Activated naive CD8-positive, alpha-beta T cell treated with anti-CD3 and anti-CD28 coated beads, Interleukin-2, amount 50 U/mL, for 16 hours (primary cell): ENCODE measurements at regions not wholly inside any gene's neighbourhood (a gene's known extent, or its start where the extent isn't known, plus 50 kb on each side); places are given as distances from the start of the nearest gene placed in this dataset.

Experiments used
- DNase-seq: peaks from one replicate; pipeline ENCODE4 v3.0.0-alpha.2; 2020; ENCODE audit warnings: low read depth, low spot score

DNA sequence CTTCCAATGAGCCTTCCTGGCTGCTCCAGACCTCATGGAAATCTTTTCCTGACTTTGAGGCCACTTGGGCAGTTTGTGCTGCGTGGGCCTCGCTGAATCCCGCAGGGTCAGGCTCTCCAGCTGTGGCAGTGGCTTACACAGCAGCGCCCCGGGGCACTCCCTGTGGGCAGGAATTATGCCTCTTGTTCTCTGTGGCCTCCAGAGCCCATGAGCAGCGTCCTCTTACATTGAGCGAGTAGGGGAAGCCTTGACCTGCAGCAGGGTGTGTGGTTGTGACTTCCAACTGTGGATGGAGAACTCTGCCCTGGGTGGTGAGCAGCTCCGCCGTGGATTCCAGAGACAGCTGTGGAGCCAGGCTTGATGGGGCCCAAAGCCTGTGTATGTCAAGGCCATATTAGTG, 180.8 kb downstream of the GLI2 start:
- no peak for DNase-seq

DNA sequence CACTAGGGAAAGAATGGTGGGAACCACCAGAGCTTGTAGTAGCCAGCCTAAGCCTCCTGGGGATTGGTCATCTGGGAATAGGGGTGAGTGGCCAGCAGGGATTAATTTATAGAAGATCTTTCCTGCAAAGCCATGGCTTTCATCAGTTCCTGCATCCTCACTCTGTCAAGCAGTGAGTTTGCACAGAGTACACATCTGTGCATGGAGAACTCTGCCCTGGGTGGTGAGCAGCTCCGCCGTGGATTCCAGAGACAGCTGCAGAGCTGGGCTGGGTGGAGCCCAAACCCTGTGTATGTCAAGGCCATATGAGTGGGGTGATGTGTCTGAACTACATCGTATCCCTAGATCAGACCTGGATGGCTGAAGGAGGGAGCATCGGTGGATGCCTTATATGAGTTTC, 182.2 kb downstream of the GLI2 start:
- DNase-seq: no peak

DNA sequence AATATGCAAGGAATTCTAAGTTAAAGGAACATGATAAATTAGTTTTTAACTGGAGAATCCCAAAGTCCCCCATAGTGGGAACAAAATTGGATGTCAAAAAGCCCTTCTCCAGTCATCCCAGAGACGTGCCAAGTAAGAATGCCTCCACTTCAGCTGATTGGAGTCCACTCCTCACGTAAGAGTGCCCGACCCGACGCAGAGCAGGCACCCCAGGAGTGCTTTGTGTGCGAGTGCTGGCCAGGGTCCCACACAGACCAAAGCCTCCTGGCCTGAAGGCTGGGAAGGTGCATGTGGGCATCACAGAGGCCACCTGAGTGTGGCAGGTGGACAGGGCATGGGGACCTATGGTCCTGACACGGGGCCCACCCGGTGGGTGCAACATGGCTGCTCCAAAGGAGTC, 183.5 kb downstream of the GLI2 start:
- DNase-seq: no peak

DNA sequence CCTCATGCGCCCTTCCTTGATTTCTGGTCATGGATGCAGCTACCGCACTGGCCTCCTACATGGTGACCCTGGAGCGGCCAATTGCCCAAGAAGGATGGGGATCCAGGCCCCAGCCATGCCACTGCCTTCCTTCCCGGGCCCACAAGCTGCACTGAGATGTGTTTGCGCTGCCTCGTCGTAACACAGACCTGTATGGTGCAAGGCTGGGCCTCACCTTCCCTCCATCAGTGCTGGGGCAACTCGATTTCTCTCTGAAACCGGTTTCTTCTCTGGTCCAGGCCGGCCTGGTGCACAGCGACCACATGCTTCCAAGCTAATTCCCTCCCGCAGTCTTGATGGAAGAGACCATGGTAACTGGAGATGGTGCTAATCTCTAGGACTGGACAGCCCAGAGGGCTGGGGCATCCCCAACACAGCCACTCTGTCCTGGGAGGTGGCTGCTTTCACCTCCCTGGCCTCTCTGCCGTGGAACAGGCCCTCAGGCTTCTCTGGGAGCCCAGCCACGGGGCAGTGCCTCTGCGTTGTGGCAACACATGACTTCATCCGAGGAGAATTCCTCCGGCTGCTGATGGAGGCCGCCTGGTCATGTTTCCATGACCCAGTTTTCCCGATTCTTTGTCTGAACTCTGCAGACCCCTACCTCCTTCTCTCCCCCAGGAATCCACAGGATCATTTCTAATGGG, 184.2 kb downstream of the GLI2 start:
- DNase-seq: no peak

DNA sequence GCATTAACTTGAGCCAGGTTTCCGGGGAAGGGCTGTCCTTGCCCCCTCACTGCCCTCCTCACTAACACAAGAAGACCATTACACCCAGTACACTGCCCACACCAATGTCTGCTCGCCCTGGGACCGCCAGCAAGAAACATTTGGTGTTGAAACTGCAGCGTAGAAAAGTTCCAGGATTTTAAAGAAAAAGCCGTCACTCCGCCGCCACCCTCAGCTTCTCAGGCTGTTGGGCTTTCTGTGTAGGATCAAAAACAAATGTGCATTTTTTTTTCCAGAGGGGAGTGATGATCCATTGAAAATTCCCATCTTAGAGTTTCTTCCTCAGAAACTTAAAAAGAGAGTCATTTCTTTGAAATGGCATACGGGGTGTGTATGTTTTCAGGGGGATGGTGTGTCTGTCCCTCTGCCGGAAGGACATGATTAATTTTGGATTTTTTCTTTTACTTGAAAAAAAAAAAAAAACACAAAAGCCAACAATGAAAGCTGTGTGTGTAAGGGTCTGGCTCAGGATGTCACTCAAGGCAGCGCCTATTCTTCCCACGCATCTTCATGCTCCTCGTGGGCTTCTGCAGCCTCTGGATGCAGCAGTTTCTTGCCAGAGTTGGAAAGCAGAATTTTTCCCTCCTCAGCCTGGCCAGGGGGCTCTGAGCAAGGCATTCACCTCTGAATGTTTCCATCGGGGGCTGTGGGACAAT, 184.9 kb downstream of the GLI2 start:
- no peak for DNase-seq

DNA sequence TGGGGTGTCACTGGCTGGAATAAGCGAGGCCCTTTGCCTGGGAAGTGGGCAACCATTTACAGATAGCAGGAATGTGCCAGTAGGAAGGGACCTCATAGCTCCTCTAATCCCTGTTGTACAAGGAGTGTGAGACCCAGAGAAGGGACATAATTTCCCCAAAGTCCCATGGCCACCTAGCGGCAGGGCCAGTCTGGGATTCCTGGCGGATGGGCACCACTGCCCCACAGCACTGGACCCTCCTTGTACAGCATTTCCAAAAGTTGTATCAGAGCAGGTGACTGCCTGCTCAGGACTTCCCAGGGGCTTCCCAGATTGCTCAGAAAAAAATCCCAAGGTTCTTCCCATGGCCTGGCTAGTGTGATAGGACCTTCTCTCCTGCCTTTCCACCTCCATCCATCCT, 185.8 kb downstream of the GLI2 start:
- no peak for DNase-seq

DNA sequence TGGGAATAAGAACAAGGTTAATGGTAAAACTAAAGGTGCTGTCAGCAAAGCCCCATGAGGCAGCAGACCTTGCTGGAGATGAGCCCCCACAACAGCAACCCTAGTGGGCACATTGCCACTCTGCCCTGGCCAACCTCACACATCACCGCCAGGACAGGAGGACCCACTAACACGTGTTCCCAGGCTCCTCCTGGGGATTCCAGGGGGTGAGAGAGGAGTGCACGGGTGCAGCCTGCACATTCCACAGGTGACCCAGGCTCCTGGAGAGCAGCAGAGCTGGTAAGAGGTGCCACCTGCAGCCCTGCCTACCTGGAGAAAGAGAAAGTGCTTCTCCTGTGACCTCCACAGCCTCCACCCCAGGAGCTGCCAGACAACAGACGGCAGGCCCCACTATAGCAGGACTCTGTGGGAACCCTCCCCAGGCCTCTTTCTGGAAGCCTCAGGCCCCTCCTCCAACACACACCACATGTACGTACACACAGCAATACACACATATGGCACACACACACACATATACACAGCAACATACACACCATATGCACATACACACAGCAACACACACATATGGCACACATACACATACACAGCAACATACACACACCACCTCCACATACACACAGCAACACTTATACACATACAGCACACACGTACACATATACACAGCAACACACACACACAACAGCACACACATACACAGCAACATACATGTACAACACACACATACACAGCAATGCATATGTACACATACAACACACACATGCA, 187.1 kb downstream of the GLI2 start:
- DNase-seq: no peak

DNA sequence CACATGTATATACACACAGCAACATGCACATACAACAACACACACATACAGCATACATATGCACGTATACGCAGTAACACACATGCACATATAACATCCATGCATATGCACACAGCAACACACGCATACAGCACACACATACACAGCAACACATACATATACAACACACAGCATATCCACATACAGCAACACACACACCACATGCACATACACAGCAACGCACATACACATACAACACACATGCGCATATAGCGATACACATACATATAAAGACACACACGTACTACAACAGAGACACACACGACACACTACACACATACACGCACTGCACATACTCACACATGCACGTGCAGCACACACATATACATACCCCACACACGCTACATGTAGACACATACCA, 187.8 kb downstream of the GLI2 start:
- DNase-seq: no peak

DNA sequence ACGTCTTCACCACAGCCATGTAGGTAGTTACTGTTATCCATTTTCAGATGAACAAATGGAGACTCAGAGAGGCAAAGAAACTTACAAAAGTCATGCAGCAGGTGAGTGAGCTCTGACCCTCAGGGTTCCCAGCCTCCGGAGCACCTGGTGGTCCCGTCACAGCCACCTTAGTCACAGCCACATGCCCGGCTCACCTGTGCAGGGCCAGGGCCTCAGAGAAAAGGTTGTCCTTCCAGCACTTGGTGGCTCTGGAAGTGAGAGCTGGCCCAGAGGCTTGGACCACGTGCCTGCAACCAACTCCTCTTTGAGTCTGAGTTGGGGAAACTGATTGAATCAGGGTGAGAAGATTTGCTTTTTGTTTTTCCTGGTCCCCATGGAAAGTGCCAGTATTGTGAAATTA, 189.3 kb downstream of the GLI2 start:
- no peak for DNase-seq

DNA sequence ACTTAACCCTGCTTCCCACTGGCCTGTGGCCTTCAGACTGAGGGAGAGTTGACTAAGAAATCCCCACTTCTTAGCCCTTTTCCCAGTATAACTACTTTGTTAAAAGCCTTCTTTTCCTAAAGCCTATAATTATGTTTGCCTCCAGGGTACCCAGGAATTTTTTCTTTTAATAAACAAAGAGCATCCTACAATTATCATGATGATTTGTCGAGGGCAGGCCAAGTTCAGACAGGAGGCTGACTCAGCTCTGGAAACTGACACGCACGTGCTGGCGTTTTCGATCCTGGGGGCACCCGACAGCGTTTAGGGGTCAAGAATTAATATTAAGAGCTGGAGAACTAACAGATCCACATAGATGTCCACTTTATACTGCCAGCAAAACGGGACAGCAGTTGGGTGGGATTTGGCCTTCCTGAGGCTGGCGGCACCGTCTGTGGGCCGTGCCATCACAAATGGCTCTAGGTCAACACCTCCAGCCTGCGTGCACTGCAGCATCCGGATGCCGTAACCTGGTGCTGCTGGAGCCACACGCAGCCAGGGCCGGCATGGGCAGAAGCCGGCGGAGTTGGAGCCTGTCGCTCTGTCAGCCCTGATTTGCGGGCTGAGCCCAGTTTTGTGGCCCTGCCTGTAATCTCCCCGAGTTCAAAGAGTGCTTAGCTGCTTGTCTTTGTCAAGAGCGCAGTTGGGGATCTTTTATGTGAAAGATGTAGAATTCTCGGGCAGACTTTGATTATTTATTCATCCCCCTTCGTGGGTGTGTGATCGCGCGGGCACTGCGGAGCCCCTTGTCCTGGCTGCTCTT, 191.0 kb downstream of the GLI2 start:
- no peak for DNase-seq

DNA sequence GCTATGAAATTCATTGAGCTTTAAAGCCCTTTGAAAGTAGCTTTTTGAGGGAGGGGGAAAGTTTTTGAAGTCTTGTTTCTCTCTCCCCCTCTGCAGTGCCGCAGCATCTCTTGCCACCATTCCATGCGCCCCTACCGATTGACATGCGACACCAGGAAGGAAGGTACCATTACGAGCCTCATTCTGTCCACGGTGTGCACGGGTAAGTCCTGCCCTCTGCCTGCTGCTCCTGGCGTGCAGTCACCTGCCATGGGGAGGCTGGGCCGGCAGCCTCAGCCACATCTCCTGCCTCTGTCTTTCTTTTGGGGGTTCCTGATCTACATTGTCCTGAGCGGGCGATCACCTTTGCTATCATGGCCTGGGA, 191.6 kb downstream of the GLI2 start:
- no peak for DNase-seq

DNA sequence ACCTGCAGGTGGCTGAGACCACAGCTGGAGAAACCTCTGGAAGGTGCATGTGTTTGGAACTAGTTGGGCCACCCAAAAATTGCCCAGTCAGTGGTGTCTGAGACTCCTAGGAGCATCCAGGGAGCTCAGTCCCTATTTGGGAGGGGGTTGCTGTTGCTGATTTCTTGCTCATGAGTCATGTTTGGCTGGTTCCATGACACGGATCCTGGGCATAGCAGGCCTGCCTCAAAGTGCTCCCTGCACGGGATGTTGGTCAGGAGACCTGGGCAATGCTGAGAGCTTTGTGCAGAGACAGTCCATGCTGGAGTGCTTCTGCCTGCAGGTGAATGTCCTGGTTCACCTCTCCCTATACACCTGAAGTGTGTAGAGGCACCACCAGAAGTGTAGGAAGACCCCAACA, 194.2 kb downstream of the GLI2 start:
- DNase-seq: no peak

DNA sequence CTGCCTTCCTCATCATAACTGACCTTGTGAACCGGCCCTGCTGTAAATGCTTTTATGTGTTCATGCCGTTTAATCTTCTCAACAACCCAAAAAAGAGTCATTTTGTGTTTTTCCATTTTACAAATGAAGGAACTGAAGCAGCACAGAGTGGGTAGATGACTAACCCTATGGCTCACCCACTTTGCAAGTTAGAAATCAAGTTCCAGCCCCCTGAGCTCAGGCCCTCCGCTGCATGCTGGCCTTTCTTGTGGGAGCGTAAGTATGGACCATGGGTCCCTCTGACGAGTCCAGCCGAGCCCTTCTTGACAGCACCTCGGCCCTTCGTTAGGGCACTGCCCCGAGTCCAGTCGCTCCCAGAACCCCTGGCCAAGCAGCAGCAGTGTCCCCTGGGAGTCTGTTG, 194.6 kb downstream of the GLI2 start:
- no peak for DNase-seq

DNA sequence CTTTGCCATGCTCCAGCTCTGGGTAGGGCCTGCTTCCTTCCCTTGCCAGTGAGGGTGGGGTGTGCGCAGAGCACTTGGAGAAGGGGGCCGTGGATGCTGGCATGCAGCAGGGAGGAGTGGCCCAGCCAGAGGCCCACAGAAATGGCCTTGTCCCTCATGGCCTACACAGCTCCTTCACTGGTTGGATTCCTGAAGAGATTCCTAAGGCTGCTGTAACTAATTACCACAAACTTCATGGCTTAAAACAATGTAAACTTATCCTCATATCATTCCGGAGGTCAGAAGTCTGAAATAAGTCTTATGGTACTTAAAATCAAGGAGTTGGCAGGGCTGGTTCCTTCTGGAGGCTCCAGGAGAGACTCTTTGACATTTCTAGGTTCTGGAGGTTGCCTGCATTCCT, 195.2 kb downstream of the GLI2 start:
- DNase-seq: no peak

DNA sequence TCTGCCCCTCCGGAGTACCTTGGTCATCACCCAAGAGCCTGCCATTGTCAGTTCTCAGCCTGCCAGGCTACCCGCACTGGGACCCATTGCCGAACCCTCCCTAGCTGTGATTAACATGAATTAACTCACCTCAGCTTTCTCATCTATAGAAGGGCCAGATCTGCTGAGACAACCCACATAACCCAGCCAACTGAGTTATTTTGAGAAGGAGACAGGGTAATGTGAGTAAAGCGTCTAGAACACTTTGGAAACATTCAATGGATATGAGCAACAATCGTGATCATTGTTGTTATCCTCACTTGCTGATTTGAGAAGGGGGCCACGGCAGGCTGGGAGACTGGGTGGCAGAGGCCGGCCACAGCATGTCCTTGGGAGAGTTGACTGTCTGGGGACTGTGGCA, 196.8 kb downstream of the GLI2 start:
- DNase-seq: no peak

DNA sequence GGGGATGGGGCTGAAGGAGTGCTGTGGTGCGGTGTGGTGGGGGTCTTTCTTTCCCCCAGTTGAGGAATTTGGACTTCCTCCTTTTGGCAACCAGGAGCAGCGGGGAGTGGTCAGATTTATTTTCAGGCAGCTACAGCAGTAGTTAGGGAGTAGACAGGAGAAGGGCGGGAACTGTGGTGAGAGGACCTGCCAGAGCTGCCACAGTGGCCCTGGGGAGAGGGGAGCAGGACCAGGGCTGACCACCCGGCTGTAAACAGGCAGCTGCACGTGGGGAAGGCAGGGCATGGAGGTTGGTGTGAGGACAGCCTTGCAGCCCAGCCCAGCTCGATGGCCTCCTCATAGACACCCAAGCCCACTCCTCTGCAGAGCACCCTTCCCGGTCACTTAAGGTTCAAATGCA, 197.2 kb downstream of the GLI2 start:
- DNase-seq: no peak

DNA sequence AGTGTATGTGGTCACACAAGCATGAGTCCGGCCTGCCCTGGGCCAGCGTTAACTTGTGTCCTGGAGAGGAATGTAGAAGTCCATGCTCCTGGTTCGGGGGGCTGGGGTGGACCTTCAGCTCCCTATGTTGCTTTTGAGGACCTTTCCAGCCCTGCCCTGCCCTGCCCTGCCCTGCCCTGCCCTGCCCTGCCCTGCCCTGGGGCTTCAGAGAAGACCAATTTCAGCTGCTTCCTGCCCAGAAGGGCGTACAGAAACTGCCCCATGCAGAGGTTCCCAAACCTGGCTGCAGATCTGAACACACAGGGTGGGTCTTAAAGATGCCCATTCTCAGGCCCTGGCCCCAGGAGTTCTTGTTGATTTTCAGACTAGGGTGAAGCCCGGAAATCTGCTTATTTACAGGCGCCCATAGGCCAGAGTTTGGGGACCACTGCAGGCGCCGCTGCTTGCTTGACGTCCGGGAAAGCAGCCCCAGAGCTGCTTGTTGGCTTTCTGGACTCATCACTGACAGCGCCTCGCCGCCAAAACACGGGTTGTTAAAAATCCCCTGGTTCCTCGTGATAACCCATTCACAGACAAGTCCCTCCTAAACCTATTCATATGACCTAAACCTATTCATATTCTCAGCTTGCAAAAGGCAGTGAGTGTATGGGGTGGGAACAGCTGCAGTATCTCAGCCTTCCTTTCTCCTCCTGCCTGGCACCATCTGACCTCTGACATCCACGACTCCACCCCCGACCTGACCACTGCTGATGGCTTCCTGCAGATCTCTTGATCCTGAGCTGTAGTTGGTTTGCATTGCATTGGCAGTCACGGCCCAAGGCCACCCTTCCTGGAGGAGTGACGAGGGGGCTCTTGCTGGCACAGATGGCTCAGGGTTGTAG, 198.3 kb downstream of the GLI2 start:
- DNase-seq: no peak

DNA sequence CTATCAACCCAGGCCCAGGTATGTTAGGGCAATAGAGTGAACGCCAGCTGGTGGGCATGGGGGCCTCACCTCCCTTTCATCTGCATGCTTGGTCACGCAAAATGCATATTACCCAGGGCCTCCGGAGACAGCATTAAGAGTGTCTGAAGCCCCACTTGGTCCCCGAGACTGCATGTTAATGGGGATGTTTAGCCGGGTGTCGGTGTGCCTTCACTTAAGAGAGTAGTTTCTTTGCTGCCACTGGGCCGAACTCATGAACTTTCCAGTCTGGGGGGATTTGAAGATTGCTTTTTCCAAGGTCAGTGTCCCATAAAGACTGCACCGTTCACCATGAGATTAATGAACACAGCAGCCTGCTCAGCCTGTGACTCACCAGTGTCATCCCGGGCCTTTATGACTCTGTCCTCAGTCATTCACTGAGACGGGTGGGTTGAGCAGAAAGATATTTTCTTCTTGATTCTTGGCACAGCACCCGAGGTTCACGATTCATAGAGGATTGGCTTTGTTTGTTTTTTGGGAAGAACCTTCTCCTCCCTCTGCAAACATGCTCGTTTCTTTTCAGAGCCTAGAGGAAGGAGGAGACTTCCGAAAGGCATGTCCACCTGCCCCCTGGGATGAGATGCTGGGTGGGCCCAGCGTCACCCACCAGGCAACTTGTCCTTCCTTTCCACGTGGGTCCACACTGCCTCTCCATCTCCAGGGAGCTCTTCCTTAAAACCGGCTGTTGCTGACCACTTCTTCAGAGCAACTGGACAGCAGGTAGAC, 199.1 kb downstream of the GLI2 start:
- no peak for DNase-seq

DNA sequence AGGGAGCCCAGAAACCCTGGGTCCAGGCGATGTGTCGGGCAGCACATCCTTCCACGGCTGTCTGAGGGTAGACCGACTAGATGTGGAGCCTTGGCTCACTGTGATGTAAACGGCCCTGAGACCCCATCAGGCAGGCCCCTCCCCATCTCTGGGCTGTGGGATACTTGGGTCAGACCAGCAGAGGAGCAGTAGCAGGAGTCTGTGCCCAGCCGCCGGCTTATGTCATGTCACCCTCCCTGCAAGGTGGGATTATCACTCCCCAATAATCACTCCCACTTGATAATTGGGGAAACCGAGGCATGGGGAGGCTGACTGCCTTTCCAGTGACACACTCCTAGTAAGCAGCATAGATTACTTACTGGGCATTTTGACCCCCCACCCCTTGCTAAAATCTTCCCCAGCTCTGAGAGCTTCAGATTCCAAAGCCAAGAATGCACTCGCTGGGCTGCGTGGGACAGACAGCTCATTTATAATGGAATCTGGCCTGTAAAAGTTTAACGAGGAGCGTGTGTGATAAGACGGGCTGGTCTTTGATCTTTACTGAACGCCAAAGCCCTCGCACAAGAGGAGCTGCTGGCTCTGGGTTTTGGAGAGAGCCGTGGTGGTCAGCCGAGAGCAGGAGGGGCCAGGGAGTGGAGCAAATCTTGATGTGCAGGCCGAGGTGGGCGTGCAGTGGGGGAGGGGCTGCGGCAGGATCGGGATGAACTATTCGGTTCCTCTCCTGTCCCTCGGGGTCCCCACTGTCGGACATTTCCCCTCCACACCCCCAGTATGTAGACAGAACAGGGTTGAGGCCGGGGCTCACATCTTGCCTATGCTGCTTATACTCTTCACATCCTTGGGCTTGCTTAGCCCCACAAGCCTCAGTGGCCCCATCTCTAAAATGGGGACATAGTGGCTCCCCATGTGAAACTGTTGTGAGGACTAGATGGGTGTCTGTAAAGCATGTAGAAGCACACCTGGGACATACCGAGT, 200.0 kb downstream of the GLI2 start:
- DNase-seq: no peak
